ENCODE measurements at regions not wholly inside any gene's neighbourhood (a gene's known extent, or its start where the extent isn't known, plus 50 kb on each side); places are given as distances from the start of the nearest gene placed in this dataset.
"Not testable (repeated sequence)": the region's sequence is repeated elsewhere in the genome, so short reads cannot be mapped to it uniquely, and the experiment has no call there.

- no peak for DNase-seq
Measured at GRCh38 chr22:44650806-44651205, 51.2 kb upstream of the PRR5 start.

- DNase-seq, result no peak
Measured at GRCh38 chr22:44648821-44649565, 53.0 kb upstream of the PRR5 start.

- DNase-seq, result no peak
Measured at GRCh38 chr22:44648085-44648820, 53.8 kb upstream of the PRR5 start.

- no peak for DNase-seq
Measured at GRCh38 chr22:44647141-44647540, 54.9 kb upstream of the PRR5 start.

- no peak for DNase-seq
Measured at GRCh38 chr22:44646668-44647067, 55.3 kb upstream of the PRR5 start.

GRCh38 chr22:44646141-44646540 is 55.9 kb upstream of the PRR5 start:
- no peak for DNase-seq

- no peak for DNase-seq
Measured at GRCh38 chr22:44645531-44645930, 56.5 kb upstream of the PRR5 start.

GRCh38 chr22:44645083-44645482 is 56.9 kb upstream of the PRR5 start:
- DNase-seq, result no peak

- not testable (repeated sequence) for DNase-seq
Measured at GRCh38 chr22:44643526-44644101, 58.4 kb upstream of the PRR5 start.

- DNase-seq, result no peak
Measured at GRCh38 chr22:44642096-44642644, 59.8 kb upstream of the PRR5 start.

GRCh38 chr22:44640618-44641155 is 61.3 kb upstream of the PRR5 start:
- no peak for DNase-seq

- no peak for DNase-seq
Measured at GRCh38 chr22:44639891-44640617, 62.0 kb upstream of the PRR5 start.

GRCh38 chr22:44638971-44639760 is 62.8 kb upstream of the PRR5 start:
- DNase-seq, result no peak

- DNase-seq, result not testable (repeated sequence)
Measured at GRCh38 chr22:44636502-44637206, 65.3 kb upstream of the PRR5 start.

- DNase-seq, result not testable (repeated sequence)
Measured at GRCh38 chr22:44635567-44635966, 66.4 kb upstream of the PRR5 start.

GRCh38 chr22:44634426-44635321 is 67.3 kb upstream of the PRR5 start:
- no peak for DNase-seq

GRCh38 chr22:44633647-44634046 is 68.4 kb upstream of the PRR5 start:
- DNase-seq, result no peak

- DNase-seq, result no peak
Measured at GRCh38 chr22:44632541-44633396, 69.2 kb upstream of the PRR5 start.

GRCh38 chr22:44630826-44631225 is 71.2 kb upstream of the PRR5 start:
- no peak for DNase-seq

All from activated naive CD4-positive, alpha-beta T cell treated with anti-CD3 and anti-CD28 coated beads, Interleukin-2, amount 50 U/mL, for 16 hours (primary cell).